ENCODE measurements at regions not wholly inside any gene's neighbourhood (a gene's known extent, or its start where the extent isn't known, plus 50 kb on each side); places are given as distances from the start of the nearest gene placed in this dataset.
"Not testable (repeated sequence)": the region's sequence is repeated elsewhere in the genome, so short reads cannot be mapped to it uniquely, and the experiment has no call there.

DNA sequence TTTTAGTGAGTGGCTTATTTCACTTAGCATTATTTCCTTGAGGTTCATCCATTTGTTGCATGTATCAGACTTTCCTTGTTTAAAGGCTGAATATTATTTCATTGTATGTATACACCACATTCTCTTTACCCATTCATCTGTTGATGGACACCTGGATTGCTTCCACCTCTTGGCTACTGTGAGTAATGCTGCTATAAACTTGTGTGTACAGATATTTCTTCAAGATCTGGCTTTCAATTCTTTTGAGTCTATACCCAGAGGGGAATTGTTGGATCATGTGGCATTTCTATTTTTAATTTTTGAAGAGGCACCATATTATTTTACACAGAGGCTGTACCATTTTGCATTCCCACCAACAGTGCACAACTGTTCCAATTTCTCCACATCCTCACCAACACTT is 313.5 kb downstream of the RPLP1 start:
- no peak for DNase-seq (ENCODE audit: low spot score)

DNA sequence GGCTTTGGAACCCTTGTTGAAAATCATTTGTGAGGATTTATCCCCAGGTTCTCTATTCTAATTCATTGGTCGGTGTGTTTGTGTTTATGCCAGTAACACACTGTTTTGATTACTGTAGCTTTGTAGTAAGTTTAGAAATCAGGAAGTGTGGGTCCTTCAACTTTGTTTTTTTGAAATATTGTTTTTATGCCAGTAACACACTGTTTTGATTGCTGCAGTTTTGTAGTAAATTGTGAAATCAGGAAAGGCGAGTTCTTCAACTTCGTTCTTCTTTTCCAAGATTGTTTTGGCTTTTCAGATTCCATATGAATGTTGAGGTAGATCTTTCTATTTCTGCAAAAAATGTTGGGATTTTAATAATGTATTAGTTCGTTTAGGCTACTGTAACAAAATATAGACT is 314.6 kb downstream of the RPLP1 start:
- DNase-seq (ENCODE audit: low spot score), result no peak

DNA sequence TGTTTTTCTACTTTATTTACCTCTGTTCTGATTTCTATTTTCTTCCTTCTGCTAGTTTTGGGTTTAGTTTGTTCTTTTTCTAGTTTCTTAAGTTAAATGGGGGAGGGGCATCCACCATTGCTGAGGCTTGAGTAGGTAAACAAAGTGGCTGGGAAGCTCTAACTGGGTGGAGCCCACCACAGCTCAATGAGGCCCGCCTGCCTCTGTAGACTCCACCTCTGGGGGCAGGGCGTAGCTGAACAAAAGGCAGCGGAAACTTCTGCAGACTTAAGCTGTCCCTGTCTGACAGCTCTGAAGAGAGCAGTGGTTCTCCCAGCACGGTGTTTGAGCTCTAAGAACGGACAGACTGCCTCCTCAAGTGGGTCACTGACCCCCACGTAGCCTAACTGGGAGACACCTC is 316.7 kb downstream of the RPLP1 start:
- DNase-seq (ENCODE audit: low spot score), result not testable (repeated sequence)

DNA sequence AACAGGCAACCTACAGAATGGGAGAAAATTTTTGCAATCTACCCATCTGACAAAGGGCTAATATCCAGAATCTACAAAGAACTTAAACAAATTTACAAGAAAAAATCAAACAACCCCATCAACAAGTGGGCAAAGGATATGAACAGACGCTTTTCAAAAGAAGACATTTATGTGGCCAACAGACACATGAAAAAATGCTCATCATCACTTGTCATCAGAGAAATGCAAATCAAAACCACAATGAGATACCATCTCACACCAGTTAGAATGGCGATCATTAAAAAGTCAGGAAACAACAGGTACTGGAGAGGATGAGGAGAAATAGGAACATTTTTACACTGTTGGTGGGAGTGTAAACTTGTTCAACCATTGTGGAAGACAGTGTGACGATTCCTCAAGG is 321.6 kb downstream of the RPLP1 start:
- not testable (repeated sequence) for DNase-seq (ENCODE audit: low spot score)

DNA sequence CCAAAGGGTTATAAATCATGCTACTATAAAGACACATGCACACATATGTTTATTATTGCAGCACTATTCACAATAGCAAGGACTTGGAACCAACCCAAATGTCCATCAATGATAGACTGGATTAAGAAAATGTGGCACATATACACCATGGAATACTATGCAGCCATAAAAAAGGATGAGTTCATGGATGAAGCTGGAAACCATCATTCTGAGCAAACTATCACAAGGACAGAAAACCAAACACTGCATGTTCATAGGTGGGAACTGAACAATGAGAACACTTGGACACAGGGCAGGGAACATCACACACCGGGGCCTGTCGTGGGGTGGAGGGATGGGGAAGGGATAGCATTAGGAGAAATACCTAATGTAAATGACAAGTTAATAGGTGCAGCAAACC is 322.1 kb downstream of the RPLP1 start:
- not testable (repeated sequence) for DNase-seq (ENCODE audit: low spot score)

DNA sequence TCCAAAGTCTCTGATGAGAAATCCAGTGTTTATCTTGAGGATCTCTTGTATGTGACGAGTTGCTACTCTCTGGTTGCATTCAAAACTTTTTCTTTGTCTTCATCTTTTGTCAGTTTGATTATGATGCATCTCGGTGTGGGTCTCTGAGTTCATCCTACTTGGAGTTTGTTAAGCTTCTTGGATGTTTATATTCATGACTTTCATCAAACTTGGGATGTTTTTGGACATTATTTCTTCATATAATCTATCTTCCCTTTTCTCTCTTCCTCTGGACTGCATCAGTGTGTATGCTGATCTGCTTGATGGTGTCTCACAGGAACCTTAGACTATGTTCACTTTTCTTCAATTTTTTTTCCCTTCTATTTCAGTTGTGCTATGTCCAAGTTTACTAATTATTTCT is 320.4 kb downstream of the TLE3 start:
- DNase-seq (ENCODE audit: low spot score), result no peak

DNA sequence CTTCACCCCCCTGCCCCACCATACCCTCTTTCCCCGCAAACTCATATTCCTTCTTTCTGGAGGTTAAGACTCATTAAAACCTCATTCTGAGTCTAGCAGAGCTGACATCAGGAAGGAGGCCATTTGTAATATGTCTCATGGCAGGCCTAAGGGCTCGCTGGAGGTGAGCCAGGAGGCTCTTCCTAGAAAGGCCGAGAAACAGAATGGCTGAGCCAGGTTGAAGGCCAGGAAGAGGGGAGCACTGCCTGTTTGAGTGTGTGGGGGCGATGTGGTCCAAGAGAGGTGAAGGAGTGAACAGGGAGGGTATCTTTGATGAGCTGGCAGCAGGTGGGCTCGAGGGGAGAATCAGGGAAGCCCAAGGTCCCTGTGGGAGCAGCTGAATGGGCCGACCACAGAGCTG is 317.3 kb downstream of the TLE3 start:
- no peak for DNase-seq (ENCODE audit: low spot score)

DNA sequence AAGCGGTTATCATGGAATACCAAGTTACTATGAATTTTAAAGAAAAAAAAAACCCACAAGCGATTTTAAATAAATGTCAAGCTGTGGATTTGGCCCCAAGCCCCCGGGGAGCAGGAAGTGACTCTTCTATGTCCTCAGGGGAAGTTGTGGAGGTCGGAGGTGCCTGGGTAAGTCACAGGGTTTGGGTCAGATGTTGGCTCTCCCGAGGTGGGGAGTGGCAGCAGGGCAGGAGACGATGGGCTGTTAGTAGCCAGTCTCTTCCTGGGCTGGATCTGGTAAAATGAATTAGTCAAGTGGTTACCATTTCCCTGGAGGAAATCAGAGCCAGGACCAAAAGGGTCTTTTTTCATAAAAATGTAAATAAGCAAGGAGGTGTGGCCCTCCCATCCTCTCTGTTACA is 316.7 kb downstream of the TLE3 start:
- DNase-seq (ENCODE audit: low spot score), result no peak

DNA sequence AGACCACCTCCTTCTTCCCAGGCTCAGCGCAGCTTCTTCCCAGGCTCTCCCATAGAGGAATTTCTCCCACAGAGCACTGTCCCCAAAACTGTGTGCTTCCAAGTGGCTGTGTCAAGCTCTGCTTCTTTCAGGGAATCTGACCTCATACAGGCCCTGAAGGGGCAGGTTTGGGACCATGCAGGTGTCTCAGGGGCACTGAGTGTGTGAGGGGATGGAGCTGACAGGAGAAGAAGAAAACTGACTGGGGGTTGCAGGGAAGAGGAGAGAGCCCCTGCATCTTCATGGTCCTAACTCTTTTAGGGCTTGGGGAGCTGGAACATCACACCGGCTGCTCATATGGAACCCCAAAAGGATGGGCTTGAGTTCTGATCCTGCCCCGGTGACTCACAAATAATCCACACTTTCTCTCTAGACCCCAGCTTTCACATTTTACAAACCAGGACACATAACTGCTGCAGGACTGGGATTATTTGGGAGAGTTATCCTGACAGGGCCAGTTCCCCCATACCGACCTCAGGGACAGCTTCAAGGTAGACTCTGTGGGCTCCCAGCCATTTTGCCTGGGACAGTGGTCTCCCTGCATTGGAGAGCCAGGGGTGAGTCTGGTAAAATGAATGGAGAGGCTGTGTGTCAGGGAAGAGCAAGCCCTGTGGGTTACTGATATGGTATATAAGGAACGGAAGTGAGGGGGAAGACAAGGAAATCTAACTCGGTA is 316.1 kb downstream of the TLE3 start:
- no peak for DNase-seq (ENCODE audit: low spot score)

DNA sequence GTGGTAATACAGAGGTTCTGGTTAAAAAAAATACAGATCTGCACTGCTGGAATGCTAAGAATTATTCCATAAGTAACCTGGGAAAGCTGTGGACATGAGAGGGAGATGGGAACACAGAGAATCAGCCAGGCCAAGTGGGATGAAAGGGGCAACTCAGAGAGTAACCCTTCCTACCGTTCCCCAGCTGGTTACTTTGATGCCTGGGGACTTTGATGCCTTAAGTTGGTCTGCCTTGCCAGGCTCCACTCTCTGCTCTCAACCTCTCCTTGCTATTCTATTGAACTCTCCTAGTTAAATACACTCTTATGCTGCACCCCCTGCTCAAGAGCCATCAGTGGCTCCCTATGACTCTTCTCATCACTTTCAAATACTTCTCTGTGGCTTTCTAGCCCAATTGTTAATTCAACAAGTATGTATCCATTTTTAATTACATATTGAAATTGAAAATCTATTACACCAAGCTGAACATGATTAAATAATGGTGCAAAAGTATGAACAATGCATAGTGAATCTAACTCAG is 315.5 kb downstream of the TLE3 start:
- DNase-seq (ENCODE audit: low spot score), result no peak

DNA sequence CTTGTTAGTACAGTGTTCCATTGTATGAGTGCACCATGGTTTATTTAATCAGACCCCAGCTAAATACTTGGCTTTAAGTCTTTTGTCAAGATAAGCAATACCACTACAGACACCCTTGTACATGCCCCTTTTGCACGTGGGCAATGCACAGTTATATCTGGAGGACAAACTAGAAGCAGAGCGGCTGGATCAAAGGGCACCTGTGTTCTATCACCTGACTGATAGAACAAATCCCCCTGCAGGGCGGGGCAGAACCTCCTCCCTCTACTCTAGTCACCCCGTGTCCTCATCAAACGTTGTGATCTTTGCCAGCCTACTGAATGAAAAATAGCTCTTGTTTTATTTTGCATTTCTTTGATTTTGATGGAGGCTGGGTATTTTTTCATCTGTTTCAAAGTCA is 314.9 kb downstream of the TLE3 start:
- no peak for DNase-seq (ENCODE audit: low spot score)

DNA sequence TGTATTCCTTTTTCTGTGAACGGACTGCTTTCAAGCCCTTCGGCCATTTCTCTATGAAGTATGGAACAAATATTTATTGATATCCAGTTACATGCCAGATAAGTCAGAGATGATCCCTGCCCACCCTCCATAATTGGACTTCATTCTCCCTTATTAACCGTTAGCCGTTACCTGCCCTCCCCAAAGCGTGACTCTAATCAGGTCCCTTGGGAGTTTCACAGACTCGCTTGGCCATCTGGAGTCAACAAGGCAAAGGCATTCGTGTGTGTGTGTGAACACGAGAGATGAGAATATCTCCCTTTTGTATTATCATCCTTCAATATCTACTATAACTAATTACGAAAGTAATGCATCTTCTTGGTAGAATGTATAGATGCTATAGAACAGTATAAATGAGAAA is 314.5 kb downstream of the TLE3 start:
- no peak for DNase-seq (ENCODE audit: low spot score)

DNA sequence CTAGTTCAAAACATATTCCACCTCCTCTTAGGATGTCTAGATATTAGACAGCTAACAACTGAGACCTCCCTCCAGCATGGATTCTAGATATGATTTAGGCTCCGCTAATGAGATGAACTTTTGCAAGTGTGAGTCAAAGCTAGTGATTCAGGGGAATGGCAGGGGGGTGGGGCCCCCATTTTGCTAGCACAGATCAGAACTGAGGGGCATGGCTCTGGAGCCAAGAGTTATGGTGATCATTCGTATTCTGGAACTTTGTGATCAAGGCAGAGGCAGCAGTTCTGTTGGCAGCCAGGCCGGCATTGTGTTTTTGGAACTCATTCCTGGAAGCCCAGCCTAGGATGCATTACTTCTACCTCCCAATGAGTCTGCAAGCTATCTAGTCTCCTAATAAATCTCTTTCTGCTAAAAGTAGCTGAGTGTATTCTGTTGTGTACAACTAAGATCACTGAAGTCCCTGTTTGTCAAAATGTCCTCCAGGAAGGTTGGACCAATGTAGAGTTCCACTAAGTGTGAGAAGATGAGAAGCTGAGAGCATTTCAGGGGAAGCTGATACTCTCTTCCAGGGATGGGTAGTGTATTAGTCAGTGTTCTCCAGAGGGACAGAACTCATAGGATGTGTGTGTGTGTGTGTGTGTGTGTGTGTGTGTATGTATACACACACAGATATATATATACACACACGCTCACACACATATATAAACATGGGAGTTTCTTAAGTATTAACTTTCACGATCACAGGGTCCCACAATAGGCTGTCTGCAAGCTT is 312.7 kb downstream of the TLE3 start:
- no peak for DNase-seq (ENCODE audit: low spot score)

DNA sequence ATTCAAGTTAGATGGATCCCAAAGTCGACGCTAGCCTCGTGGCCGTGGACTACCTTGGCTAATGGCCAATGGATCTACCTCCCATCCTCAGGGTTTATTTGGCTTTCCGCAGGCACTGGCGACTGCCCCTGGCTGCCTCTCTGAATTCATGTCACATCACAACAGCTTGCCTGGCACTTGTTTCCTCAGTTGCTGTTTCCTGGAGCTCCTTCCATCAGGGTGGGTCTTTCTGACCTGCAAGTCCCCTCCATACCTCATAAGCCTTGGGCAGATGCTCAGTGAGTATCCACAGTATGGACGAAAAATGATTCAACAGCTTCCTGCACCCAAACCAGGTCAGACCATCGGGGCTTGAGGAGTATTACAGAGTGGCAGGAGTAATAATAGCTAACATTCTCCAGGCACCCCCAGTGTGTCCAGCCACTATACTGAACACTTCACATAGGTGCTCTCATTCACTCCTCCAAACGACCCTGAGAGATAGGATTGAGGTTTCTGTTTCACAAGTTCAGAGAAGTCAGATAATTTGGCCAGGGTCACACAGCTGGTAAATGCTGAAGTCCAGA is 311.5 kb downstream of the TLE3 start:
- DNase-seq (ENCODE audit: low spot score), result no peak

DNA sequence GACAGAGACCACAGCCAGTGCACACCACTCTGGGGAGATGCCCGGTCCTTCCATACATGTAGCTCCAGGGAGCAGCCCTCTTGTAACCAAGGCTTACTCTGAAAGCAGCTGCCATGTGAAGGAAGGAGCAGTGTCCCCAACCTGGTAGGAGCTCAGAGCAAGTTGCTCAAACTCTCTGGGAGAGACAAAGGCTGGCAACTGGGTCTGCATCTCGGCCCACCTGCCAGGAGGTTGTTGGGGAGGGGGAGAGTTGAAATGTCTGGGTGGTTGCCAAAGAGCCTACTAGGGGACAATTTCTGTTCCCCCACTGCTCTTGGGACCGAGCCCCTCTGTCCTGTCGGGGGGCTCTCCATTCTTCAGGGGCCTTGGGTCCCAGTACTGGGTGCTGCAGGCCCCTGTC is 309.9 kb downstream of the TLE3 start:
- DNase-seq (ENCODE audit: low spot score), result no peak

DNA sequence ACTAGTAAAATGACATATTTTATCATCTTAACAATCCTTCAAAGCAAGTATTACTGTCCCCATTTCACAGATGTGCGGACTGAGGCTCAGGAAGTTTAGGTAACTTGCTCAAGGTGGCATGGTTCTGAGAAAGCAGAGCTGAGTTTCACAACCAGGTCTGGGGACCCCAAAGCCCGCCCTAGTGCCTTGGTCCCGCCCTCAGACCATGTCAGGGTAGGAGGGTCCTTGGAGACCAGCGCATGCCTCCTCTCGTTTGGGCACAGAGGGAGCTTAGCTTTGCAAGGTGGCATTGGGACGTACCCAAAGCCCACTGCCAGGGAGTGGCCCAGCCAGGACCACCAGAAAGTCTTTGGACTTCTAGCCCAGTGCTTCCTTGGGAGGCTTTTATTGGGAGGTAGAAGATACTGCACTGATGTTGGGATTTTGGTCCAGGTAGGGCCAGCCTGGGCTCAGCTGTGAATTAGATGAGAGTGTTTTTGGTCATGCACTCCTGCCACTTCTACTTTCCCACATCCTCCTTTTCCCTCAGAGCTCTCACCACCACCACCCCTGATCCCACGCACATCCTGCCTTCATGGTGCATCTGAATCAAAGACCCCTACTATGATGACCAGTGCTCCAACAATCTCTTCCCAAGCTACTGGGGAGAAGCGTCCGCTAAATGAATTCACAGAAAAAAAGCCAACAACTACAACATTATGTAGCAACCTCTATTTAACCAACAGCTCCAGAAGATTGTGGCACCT is 307.9 kb downstream of the TLE3 start:
- DNase-seq (ENCODE audit: low spot score), result no peak

DNA sequence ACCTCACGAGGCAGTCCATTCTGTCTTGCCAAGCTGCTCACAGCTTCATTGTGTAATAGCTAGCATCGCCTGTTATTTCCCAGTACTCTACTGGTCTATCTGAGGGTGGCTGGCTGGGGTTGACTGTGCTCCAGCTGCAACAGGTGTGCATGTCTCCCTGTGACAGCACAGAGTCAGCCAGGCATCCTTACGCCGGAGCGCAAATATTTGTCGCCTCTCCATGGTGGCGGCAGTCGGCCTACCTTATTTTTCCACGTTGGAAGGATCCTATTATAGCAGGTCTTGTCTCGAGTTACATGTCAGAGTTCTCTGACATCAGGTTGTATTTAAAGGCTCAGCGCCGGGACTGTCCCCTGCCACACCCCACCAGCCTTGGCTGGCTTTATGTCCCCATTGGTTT is 307.1 kb downstream of the TLE3 start:
- DNase-seq (ENCODE audit: low spot score), result no peak

DNA sequence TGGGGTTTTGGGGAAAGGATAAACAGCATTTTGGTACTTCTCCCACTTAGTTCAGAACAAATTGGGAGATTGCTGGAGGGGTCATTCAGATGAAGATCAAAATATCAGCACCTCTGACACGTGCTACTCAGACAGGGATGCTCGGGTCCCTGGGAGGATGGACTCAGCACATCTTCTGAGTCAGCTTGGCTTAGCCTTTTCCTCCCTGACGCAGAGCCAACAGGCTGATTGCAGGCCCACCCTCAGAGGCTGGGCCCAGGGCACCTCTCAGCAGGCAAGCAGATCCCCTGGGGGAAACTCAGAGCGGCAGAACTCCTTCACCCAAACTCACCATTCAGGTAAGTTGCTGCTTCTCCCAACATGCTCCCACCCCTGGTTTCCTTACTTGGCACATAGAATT is 304.9 kb downstream of the TLE3 start:
- no peak for DNase-seq (ENCODE audit: low spot score)

DNA sequence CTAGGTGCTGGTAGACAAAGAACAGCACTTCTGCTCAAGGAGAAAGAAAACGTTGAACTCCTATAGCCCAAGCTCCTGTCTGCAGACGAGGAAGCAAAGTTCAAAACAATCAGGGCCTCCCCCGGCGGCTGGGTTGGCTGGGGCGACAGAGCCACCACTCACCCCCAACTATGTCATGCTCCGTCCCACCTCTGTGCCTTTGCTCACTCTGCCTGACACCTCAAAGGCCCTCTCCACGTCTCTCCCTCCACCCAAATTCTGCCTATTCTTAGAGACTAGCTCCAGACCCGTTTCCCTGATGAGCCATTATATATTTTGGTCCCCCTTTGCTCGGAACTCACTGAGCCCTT is 304.3 kb downstream of the TLE3 start:
- no peak for DNase-seq (ENCODE audit: low spot score)

DNA sequence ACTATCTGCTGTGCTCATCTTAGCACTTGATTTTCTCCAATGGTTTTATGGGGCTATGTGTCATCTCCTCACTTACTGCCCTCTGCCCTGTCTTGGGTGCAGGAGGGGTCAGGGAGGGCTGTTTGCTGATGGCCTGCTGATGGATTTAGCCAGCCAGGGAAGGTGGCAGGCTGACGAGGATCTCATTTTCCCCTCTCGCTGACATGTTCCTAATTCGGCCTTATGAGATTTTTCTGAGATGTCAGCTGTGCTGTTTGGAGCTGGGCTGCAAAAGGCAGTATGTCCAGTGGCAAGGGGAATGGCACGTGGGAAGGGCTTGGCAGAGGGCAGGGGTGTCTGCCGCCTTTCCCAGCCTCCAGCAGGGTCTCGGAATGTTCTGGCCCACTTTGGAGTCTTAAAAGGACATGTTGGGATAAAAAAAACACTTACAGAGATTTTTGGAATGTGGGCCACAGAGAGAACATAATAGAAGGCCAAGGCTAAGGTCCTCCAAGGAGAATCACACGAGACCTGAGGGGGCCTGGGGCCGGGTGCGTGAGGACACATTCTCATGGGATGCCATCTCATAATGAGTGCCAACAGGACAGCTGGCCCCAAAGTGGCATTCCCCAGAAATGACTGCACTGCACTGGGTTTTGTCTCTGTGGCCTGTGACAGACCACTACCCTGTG is 303.8 kb downstream of the TLE3 start:
- no peak for DNase-seq (ENCODE audit: low spot score)

DNA sequence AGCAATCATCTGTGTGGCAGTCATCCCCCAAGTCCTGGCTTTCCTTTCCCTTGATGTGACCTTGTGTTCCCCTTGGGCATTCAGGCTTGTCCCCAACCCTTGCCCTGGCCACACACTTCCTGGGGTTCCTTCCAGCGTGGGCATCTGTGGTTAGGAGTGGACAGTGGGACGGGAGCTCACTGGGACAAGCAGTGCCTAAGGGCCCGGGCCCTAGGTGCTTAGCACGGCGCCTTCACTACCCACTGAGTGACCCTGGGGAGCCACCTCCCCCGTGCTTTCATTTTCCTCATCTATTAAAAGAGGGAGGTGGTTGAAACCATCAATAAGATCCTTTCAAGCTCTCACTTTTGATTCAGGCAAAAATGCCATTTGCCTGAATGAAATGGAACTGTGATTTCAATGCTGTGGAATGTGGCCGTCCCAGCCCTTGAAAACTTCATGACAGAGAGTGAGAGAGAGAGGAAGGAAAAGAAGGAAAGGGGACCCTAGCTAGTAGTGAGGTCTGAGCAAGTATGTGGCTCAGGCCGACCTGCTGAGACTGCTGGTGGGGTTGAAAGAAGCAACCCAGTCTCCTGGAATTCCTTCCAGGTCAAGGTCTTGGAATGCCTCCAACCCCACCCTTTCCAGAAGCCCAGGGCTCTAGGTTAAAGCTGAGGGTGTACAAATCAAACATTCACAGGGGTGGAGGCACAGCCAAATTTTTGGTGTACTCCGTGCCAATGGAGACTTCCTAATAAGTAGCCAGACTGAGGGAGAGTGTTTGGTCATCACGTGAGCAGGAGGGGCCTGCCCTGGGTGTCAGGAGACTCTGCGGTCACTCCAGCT is 302.9 kb downstream of the TLE3 start:
- DNase-seq (ENCODE audit: low spot score), result no peak
